ENCODE measurements at regions not wholly inside any gene's neighbourhood (a gene's known extent, or its start where the extent isn't known, plus 50 kb on each side); places are given as distances from the start of the nearest gene placed in this dataset.

DNA sequence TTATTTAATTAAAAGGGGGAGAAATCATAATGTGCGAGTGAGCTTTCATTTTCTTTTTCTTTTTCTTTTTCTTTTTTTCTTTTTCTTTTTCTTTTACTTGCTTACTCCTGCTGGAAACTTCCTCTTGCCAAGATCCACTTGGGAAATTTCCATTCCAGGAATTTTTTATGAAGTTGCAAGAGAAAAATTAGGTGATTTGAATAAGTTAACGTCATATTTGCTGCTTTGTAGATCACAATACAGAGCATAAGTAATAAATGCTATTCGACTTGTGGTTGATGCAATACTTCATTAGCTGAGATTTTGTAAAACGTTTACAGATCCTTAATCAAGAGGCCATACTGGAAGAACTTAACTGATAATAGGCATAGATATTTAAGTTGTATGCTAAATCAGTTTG is 354.7 kb upstream of the SMIM21 start:
- intact Hi-C loops (cut with micrococcal nuclease) = no loop called here
- H3K4me2 ChIP-seq (replicated peaks; ENCODE audit: extremely low read depth, low read length, poor library complexity, severe bottlenecking) = no peak overlapping the region
- Mint-ChIP-seq H3K4me3 (no peak overlapping the region), H3K36me3 (no peaks in the 10 kb centered on the region), H3K9me3 (no peaks in the 10 kb centered on the region), H3K4me1 (no peaks in the 10 kb centered on the region), H3K27ac (no peak overlapping the region), H3K27me3 (ENCODE audit: low read depth in 3 of 3) (peaks cover 0 to 6% (median 0%) of the 10 kb centered on the region in 3 donors)
- H3K36me3 ChIP-seq (replicated peaks in 1 of 2; ENCODE audit: control insufficient read depth in 1 of 2, insufficient read depth in 2 of 2, low read length in 2 of 2) = no peaks in the 10 kb centered on the region
- no peaks in the 10 kb centered on the region for H3K79me2 ChIP-seq (ENCODE audit: insufficient read depth, low read length)
- no peaks in the 10 kb centered on the region for H3K27me3 ChIP-seq (ENCODE audit: control insufficient read depth in 2 of 2, insufficient read depth in 2 of 2, low read length in 2 of 2)
- DNase-seq = no peak
- H3K27ac ChIP-seq (ENCODE audit: low read depth in 1 of 2, low read length in 2 of 2) = no peak overlapping the region
- TF ChIP-seq, protein P1, sequence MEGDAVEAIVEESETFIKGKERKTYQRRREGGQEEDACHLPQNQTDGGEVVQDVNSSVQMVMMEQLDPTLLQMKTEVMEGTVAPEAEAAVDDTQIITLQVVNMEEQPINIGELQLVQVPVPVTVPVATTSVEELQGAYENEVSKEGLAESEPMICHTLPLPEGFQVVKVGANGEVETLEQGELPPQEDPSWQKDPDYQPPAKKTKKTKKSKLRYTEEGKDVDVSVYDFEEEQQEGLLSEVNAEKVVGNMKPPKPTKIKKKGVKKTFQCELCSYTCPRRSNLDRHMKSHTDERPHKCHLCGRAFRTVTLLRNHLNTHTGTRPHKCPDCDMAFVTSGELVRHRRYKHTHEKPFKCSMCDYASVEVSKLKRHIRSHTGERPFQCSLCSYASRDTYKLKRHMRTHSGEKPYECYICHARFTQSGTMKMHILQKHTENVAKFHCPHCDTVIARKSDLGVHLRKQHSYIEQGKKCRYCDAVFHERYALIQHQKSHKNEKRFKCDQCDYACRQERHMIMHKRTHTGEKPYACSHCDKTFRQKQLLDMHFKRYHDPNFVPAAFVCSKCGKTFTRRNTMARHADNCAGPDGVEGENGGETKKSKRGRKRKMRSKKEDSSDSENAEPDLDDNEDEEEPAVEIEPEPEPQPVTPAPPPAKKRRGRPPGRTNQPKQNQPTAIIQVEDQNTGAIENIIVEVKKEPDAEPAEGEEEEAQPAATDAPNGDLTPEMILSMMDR (IDR thresholded peaks at IDR 0.05) = no peak
- no peak overlapping the region for H2AFZ ChIP-seq (ENCODE audit: insufficient read depth, low read depth, low read length, poor library complexity, severe bottlenecking)
- no CpG with 5 or more reads among the region's 4 CpGs for WGBS (ENCODE audit: insufficient coverage)
- H3K9ac ChIP-seq (ENCODE audit: insufficient read depth, low read length, poor library complexity, severe bottlenecking) = no peak overlapping the region
- H3K4me3 ChIP-seq (replicated peaks in 1 of 3; ENCODE audit: low read depth in 2 of 3, low read length in 3 of 3) = no peak overlapping the region
- H3K4me1 ChIP-seq (ENCODE audit: control insufficient read depth in 1 of 2, insufficient read depth in 2 of 2, low read length in 2 of 2) = no peaks in the 10 kb centered on the region
- no peaks in the 10 kb centered on the region for H3K9me3 ChIP-seq (replicated peaks in 1 of 2; ENCODE audit: control insufficient read depth in 1 of 2, insufficient read depth in 1 of 2, low read length in 2 of 2)
- H4K20me1 ChIP-seq (ENCODE audit: insufficient read depth, low read length) = no peaks in the 10 kb centered on the region

- H3K4me1 Mint-ChIP-seq = no peaks in the 10 kb centered on the region
- no peak overlapping the region for H3K4me3 ChIP-seq (replicated peaks in 1 of 3; ENCODE audit: low read depth in 2 of 3, low read length in 3 of 3)
- H3K27me3 ChIP-seq (ENCODE audit: control insufficient read depth in 2 of 2, insufficient read depth in 2 of 2, low read length in 2 of 2) = no peaks in the 10 kb centered on the region
- H3K4me3 Mint-ChIP-seq = no peak overlapping the region
- no peak overlapping the region for H3K9ac ChIP-seq (ENCODE audit: insufficient read depth, low read length, poor library complexity, severe bottlenecking)
- no peak overlapping the region for H2AFZ ChIP-seq (ENCODE audit: insufficient read depth, low read depth, low read length, poor library complexity, severe bottlenecking)
- no peaks in the 10 kb centered on the region for H4K20me1 ChIP-seq (ENCODE audit: insufficient read depth, low read length)
- H3K27me3 Mint-ChIP-seq (ENCODE audit: low read depth in 3 of 3) = peaks cover 0 to 1% (median 0%) of the 10 kb centered on the region in 3 donors
- no peaks in the 10 kb centered on the region for H3K79me2 ChIP-seq (ENCODE audit: insufficient read depth, low read length)
- H3K9me3 Mint-ChIP-seq = peaks cover 0 to 5% (median 0%) of the 10 kb centered on the region in 7 donors
- intact Hi-C loops (cut with micrococcal nuclease) = no loop called here
- no peak for DNase-seq
- 93% methylated on average over 2 of the region's 3 CpGs for WGBS (ENCODE audit: insufficient coverage)
- TF ChIP-seq, protein P1 (IDR thresholded peaks at IDR 0.05) = no peak
- H3K4me1 ChIP-seq (ENCODE audit: control insufficient read depth in 1 of 2, insufficient read depth in 2 of 2, low read length in 2 of 2) = no peaks in the 10 kb centered on the region
- H3K27ac Mint-ChIP-seq = no peak overlapping the region
- no peak overlapping the region for H3K27ac ChIP-seq (ENCODE audit: low read depth in 1 of 2, low read length in 2 of 2)
- no peaks in the 10 kb centered on the region for H3K36me3 Mint-ChIP-seq
- no peak overlapping the region for H3K4me2 ChIP-seq (replicated peaks; ENCODE audit: extremely low read depth, low read length, poor library complexity, severe bottlenecking)
- no peaks in the 10 kb centered on the region for H3K9me3 ChIP-seq (replicated peaks in 1 of 2; ENCODE audit: control insufficient read depth in 1 of 2, insufficient read depth in 1 of 2, low read length in 2 of 2)
- H3K36me3 ChIP-seq (replicated peaks in 1 of 2; ENCODE audit: control insufficient read depth in 1 of 2, insufficient read depth in 2 of 2, low read length in 2 of 2) = no peaks in the 10 kb centered on the region
Measured at GRCh38 chr18:75779910-75780309, 352.4 kb upstream of the SMIM21 start.
